NCI-H2171 (cell line): ENCODE measurements at regions not wholly inside any gene's neighbourhood (a gene's known extent, or its start where the extent isn't known, plus 50 kb on each side); places are given as distances from the start of the nearest gene placed in this dataset.

Experiments used
- DNase-seq: peaks from one replicate; lab custom pipeline; 2025; lab: John Stamatoyannopoulos, UW

DNA sequence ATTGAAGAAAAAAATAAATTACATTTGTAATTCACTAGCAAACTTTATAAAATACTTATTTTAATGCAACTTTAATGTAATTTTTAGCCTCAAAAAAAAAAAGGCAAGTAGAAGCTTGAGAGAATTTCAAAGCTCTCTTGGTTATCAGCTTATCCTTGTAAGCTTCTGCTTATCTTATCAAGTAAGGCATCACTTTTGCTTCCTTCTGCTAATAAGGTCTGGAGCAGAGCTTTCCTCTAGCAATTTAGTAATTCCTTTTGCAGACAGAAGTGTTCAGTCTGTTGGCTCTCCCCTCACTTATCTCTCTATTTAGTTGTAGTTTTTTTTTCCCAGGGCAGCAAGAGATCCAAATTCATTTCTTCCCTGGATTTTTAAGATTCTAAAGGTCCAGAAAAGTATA is 525.0 kb downstream of the ISL1 start:
- DNase-seq = no peak

DNA sequence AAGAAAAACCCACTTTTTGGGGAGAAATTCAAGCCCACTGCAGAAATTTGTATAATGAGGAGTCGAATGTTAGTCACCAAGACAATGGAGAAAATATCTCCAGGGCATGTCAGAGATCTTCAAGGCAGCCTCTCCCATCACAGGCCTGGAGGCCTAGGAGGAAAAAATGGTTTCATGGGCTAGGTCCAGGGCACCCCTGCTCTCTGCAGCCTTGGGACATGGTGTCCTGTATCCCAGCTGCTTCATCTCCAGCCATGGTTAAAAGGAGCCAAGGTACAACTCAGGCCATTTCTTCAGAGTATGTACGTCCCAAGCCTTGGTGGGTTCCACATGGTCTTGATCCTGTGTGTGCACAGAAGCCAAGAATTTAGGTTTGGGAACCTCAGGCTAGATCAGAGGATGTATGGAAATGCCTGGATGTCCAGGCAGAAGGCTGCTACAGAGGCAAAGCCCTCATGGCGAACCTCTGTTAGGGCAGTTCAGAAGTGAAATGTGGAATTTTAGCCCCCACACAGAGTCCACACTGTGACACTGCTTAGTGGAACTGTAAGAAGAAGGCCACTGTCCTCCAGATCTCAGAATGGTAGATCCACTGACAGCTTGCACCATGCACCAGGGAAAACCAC is 561.4 kb downstream of the ISL1 start:
- no peak for DNase-seq

GRCh38 chr5:51958473-51958872 is 575.2 kb downstream of the ISL1 start:
- DNase-seq = no peak

GRCh38 chr5:51960617-51961121 is 577.4 kb downstream of the ISL1 start:
- peak; percentile 8 for DNase-seq

DNA sequence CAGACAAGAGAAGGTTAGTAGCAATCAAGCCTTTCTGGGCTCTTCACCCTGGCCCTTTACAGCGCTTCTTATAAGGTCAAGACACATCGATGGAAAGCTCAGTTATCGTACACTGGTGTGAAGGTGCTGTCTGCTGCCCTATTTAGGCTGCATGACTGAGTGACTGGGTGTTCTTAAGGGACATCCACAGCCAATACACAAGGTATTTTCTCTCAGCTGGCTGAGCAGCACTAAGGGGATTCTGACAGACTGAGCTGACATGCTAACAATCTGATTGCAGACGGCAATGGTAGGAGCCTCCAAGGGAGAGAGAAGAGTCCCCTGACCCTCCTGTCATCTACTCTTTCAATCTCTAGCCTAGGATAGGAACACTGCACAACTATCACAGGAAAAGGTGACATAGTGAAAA is 577.9 kb downstream of the ISL1 start:
- DNase-seq = no peak

- DNase-seq = no peak
Observed at GRCh38 chr5:51968756-51969155, 585.5 kb downstream of the ISL1 start.

- no peak for DNase-seq
Observed at GRCh38 chr5:51974834-51975233, 591.6 kb downstream of the ISL1 start.

DNA sequence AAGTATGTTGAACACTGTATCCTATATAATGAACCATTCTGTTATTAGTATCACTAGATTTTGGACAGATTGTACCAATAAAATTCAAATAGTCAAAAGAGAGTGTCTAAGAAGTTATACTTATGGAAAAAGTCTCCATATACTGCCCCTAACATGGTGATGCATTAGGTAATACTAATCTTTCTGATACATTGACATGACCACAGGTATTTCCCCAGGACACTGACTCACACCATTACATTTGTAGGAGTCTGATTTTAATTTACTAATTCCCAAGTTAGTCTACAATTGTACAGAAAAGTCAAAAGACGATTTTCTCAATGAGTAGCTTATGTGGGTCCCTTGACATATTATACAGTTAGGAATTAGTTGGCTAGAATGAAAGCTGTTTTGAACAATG is 593.8 kb downstream of the ISL1 start:
- DNase-seq = no peak

- DNase-seq = no peak
Observed at GRCh38 chr5:51983161-51983560, 599.9 kb downstream of the ISL1 start.

GRCh38 chr5:51986733-51987132 is 603.5 kb downstream of the ISL1 start:
- DNase-seq = no peak

DNA sequence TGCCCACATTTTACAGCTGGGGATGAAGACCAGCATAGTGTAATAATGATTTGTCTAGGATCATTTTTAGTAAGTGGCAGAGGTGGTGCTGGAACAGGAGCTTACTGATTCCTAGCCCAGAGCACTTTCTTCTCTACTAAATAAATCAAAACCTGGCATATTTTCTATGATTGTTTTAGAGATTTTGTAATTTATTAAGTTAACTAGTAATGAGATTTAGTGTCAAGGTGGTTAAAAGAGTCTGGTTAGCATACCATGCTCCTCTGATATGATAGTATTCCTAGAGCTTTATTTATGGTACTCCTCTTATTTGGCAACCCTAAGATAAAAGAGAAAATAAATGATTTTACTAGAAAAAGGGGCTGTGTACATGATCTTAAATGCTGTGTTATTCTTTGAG is 604.0 kb downstream of the ISL1 start:
- DNase-seq = no peak

DNA sequence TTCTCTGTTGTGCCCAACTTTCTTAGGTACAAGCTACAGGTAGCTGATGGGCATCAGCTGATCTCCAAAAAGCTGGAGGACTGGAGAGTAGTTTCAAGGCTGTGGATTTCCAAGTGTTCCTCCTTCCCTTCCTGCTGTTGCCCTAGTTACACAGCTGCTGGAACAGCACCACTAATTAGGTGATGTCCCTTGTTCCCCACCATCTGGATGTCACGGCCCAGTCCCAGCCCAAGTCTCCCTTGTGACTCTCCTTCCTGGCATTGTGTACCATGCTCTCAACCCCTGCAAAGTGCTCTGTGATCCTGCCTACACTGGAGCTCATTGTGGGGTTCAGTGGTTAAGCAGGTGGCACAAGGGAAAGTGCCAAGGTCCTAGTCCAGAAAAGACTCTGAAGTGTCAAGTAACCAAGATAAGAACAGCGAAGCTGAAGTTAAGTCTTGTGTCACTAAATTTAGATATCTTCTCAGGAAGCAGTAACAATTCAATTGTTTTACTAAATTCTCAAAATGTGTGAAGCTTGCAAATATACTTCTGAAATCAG is 604.5 kb downstream of the ISL1 start:
- DNase-seq = no peak

GRCh38 chr5:51988634-51989033 is 605.4 kb downstream of the ISL1 start:
- DNase-seq = no peak

GRCh38 chr5:51990241-51990640 is 607.0 kb downstream of the ISL1 start:
- no peak for DNase-seq

DNA sequence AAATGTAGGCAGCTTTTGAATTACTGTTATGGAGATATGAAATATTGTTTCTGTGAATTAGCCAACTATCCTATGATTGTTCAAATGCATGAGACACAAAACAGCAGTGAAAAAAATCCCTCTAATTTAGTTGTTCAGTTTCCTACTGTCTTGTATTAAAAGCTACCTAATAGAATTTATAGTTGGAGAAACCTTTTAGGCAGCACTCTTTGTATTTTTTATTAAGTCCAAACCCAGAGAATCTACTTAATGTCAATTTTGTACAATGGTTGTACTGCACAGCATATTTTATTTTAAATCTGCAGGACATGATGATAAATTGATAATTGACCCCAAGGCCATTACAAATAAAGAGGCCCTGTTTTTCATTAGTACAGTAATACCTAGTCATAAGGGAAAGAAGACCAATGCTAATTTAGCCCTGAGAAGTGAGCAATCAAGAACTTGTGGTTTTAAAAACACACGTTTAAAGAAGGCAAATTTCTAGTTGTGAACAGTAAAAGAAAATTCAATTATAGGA is 607.5 kb downstream of the ISL1 start:
- no peak for DNase-seq

DNA sequence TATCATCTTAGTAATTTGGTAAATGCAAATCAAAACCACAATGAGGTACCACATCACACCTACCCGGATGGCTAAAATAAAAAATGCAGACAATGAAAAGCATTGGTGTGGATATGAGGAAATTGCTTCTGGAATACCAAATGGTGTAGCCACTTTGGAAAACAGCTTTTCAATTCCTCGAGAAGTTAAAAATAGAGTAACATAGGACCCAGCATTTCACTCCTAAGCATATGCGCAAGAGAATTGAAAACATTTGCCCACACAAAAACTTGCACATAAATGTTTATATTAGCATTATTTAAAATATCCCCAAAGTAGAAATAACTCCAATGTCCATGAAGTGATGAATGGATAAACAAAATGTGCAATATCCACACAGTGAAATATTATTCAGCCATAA is 608.7 kb downstream of the ISL1 start:
- DNase-seq = no peak

- no peak for DNase-seq
Observed at GRCh38 chr5:51995773-51996306, 612.6 kb downstream of the ISL1 start.

DNA sequence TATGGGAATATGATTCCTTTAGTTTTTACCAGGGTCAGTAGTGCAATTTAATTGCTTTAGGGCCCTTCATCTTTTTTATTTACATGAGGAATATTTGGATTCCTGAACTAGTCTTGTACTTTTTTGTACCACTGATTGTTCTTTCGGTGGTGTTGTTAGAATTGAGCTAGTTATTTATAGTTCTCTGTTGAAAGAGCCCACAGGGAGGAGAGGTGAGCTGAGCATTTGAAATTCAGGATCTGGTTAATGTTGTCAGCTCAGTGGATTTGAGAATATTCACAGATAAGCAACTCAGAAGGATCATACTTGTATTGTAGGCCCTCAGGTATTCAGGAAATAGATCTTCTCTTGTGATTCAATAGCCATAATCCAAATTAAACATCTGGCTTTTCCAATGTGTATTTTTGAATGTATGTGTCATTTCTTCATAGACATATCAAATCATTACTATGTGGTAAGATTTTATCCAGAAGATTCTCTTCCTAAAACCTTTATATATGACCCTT is 613.2 kb downstream of the ISL1 start:
- DNase-seq = no peak

- DNase-seq = no peak
Observed at GRCh38 chr5:51997500-51997899, 614.3 kb downstream of the ISL1 start.

- DNase-seq = no peak
Observed at GRCh38 chr5:51997949-51998348, 614.7 kb downstream of the ISL1 start.

DNA sequence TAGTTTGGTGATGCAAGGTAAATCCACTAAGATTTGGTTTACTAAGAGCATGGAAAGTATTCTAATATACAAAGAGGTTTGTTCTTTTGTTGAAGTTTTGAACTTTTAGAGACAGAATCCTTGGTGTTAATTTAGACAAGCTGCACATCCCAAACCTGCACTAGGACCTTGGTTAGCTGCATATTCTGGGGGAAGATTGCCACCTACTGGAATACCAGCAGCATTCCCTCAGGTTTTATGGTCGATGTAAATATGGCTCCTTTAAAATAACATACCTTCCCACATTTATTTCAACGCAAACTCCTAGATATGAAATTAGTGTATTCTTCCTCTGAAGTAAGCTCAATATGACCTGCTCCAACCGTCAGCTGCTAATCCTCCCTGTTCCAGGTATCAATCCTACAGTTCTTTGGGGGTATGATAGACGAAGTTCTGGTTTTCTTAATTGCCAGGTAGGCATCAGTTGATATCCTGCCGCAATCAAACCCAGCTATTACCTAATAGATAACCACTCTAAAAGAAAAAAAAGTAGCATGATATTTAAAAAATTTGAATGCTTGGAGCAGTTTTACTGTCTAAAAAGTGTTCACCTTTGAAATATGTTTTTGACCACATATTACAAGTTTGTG is 624.1 kb downstream of the ISL1 start:
- DNase-seq = peak; percentile 33

GRCh38 chr5:52010454-52010853 is 627.2 kb downstream of the ISL1 start:
- DNase-seq = no peak

GRCh38 chr5:52013523-52013922 is 630.3 kb downstream of the ISL1 start:
- no peak for DNase-seq
